Endodermal cell (in vitro differentiated cells): ENCODE measurements at regions not wholly inside any gene's neighbourhood (a gene's known extent, or its start where the extent isn't known, plus 50 kb on each side); places are given as distances from the start of the nearest gene placed in this dataset.

Experiments
- DNase-seq: peaks from one replicate; pipeline ENCODE4 v3.0.0-alpha.2; 2017
- H3K27ac ChIP-seq: 2 replicates; pipeline ENCODE4 v1.5.1; 2013; ENCODE audit warnings: mild to moderate bottlenecking, low read depth, low read length, moderate library complexity
- H3K27me3 ChIP-seq: 2 replicates; pipeline ENCODE4 v1.6.1; 2013; ENCODE audit warnings: mild to moderate bottlenecking, low read length, moderate library complexity; ENCODE audit not compliant: insufficient read depth, control insufficient read depth, poor library complexity, severe bottlenecking
- H3K36me3 ChIP-seq: 2 replicates; pipeline ENCODE4 v1.7.0; 2013; ENCODE audit warnings: mild to moderate bottlenecking, low read length, moderate library complexity; ENCODE audit not compliant: control insufficient read depth, insufficient read depth
- H3K4me1 ChIP-seq: one replicate; pipeline ENCODE4 v1.7.0; 2013; ENCODE audit warnings: low read length; ENCODE audit not compliant: control insufficient read depth, insufficient read depth
- H3K4me3 ChIP-seq: 2 replicates; pipeline ENCODE4 v1.5.1; 2013; ENCODE audit warnings: mild to moderate bottlenecking, low read length, moderate library complexity
- H3K9ac ChIP-seq: 2 replicates; pipeline ENCODE4 v1.6.1; 2013; ENCODE audit warnings: mild to moderate bottlenecking, low read length, moderate library complexity; ENCODE audit not compliant: poor library complexity, severe bottlenecking; ENCODE audit errors: extremely low read depth
- H3K9me3 ChIP-seq: 2 replicates; pipeline ENCODE4 v1.6.1; 2013; ENCODE audit warnings: mild to moderate bottlenecking, low read length, moderate library complexity; ENCODE audit not compliant: control insufficient read depth
- H3K27ac Mint-ChIP-seq: 2 replicates; pipeline ENCODE4 v1.8.0; 2020; ENCODE audit warnings: mixed read lengths
- H3K27me3 Mint-ChIP-seq: 2 replicates; pipeline ENCODE4 v1.8.0; 2021; ENCODE audit warnings: mild to moderate bottlenecking, mixed read lengths; ENCODE audit not compliant: insufficient read depth
- H3K36me3 Mint-ChIP-seq: 2 replicates; pipeline ENCODE4 v1.8.0; 2020; ENCODE audit warnings: low read depth, mixed read lengths
- H3K4me1 Mint-ChIP-seq: 2 replicates; pipeline ENCODE4 v1.8.0; 2020; ENCODE audit warnings: mixed read lengths
- H3K4me3 Mint-ChIP-seq: 2 replicates; pipeline ENCODE4 v1.8.0; 2020; ENCODE audit warnings: mild to moderate bottlenecking, moderate library complexity, mixed read lengths
- H3K9me3 Mint-ChIP-seq: 2 replicates; pipeline ENCODE4 v1.8.0; 2020; ENCODE audit warnings: mild to moderate bottlenecking, mixed read lengths
- CTCF ChIP-seq: fragments of 200-600 bp; sonication (generic); conservative IDR thresholded peaks from 2 replicates; pipeline ENCODE4 v1.5.0; 2021; ENCODE audit warnings: antibody characterized with exemption, mild to moderate bottlenecking
- WGBS, 2 experiments: methylation state at CpG; one replicate each; pipeline versions ENCODE4 v1.1.5 to v1.1.7; 2013; ENCODE audit warnings: missing lambda C conversion rate in 2 of 2, mixed read lengths in 1 of 2; ENCODE audit not compliant: insufficient coverage in 1 of 2, insufficient read length in 1 of 2; 5-methylcytosine and 5-hydroxymethylcytosine counted together

DNA sequence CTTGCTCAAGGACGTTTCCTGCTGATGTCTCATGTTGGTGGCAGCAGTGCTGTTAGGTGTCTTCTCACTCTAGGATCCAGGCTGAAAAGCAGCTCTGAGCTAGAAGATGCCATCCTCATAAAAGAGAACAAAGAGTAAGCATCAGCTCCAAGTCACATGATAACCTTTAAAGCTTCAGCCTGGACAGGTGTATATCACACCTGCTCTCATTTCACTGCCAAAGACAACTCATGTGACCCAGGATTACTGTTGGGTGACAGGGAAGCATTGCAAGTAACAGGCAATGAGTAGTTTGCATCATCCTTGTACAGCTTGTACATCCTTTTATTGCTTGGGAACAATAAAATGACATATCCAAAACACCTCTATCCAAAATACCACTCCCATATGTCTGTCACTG, 423.4 kb upstream of the DPP6 start:
- Mint-ChIP-seq H3K36me3 (no peaks in the 10 kb centered on the region), H3K4me3 (no peak overlapping the region), H3K9me3 (peaks cover 89% of the 10 kb centered on the region), H3K4me1 (no peaks in the 10 kb centered on the region), H3K27me3 (no peaks in the 10 kb centered on the region), H3K27ac (no peak overlapping the region)
- Histone ChIP-seq H3K4me1 (no peaks in the 10 kb centered on the region), H3K4me3 (no peak overlapping the region), H3K27me3 (no peaks in the 10 kb centered on the region), H3K36me3 (no peaks in the 10 kb centered on the region), H3K9me3 (peaks cover 74% of the 10 kb centered on the region), H3K27ac (no peak overlapping the region), H3K9ac (no peak overlapping the region)
- no peak for TF ChIP-seq CTCF
- DNase-seq = no peak
- WGBS, 2 experiments = 60 to 75% methylated on average over 1 of the region's 1 CpG

DNA sequence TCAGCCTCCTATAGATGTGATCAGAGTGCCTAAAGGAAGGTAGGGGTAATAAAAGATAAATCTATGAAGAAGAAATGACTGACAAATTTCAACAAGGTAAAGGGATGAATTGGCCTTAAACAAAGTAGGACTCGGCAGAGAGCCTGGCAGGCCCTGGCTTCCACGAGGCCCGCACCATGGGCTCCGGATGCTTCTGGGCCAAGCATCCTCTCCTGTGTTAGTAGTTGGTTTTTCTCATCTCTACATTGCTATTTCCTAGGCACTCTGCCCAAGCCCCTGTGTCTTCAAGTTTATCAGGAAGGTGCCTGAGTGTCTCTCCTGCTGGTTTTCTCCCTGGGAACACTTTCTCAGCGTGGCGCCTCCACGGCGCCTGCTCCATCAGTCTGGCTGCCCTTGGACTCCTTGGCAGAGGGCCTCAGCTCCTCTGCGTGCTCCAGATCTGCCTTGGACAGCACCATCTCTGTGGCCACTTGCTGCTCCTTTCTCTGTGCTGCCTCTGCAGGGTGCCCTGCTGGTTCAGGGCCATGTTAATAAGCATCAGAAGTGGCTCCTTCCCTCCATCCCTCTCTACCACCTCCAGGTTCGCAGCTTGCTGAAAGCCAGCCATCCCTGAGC, 413.3 kb upstream of the DPP6 start:
- Histone ChIP-seq H3K4me3 (no peak overlapping the region), H3K27me3 (no peaks in the 10 kb centered on the region), H3K36me3 (no peaks in the 10 kb centered on the region), H3K27ac (no peak overlapping the region), H3K4me1 (no peaks in the 10 kb centered on the region), H3K9me3 (peaks cover 61% of the 10 kb centered on the region), H3K9ac (no peak overlapping the region)
- Mint-ChIP-seq H3K4me1 (no peaks in the 10 kb centered on the region), H3K27ac (no peak overlapping the region), H3K27me3 (no peaks in the 10 kb centered on the region), H3K36me3 (no peaks in the 10 kb centered on the region), H3K9me3 (peaks cover 84% of the 10 kb centered on the region), H3K4me3 (no peak overlapping the region)
- DNase-seq = no peak
- no peak for TF ChIP-seq CTCF
- 85 to 87% methylated on average over 8 to 10 of the region's 10 CpGs for WGBS, 2 experiments

GRCh38 chr7:153640586-153640985, 411.6 kb upstream of the DPP6 start:
- no peak overlapping the region for H3K9ac ChIP-seq
- no peak for DNase-seq
- H3K36me3 ChIP-seq = no peaks in the 10 kb centered on the region
- no peaks in the 10 kb centered on the region for H3K27me3 Mint-ChIP-seq
- no peak overlapping the region for H3K27ac ChIP-seq
- TF ChIP-seq CTCF = no peak
- peaks cover 69% of the 10 kb centered on the region for H3K9me3 ChIP-seq
- H3K36me3 Mint-ChIP-seq = no peaks in the 10 kb centered on the region
- WGBS, 2 experiments = 51% methylated on average over 2 of the region's 2 CpGs; no CpG with 5 or more reads in 1 of the 2 experiments
- H3K4me1 Mint-ChIP-seq = no peaks in the 10 kb centered on the region
- H3K9me3 Mint-ChIP-seq = peaks cover 85% of the 10 kb centered on the region
- no peak overlapping the region for H3K27ac Mint-ChIP-seq
- H3K27me3 ChIP-seq = no peaks in the 10 kb centered on the region
- H3K4me3 Mint-ChIP-seq = no peak overlapping the region
- no peak overlapping the region for H3K4me3 ChIP-seq
- H3K4me1 ChIP-seq = no peaks in the 10 kb centered on the region
